ENCODE measurements at regions not wholly inside any gene's neighbourhood (a gene's known extent, or its start where the extent isn't known, plus 50 kb on each side); places are given as distances from the start of the nearest gene placed in this dataset.

DNA sequence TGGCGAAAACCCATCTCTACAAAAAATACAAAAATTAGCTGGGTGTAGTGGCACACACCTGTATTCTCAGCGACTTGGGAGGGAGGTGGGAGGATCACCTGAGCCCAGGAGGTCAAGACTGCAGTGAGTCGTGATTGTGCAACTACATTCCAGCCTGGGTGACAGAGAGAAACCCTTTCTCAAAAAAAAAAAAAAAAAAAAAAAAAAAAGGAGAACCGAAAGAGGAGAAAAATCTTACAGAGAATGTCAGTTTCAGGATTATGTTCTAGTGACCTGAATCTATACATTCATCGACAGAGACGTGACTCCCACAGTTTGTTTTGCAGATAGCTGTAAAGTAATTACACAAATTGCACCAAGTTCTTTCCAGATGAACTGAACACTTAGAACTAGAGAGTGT, 187.8 kb downstream of the FTCDNL1 start (continued):
- TF ChIP-seq RFX5 (IDR thresholded peaks at IDR 0.05; ENCODE audit: low read length) (no peak), JUND (IDR thresholded peaks at IDR 0.05) (no peak), TEAD4 (IDR thresholded peaks at IDR 0.05; ENCODE audit: borderline replicate concordance, insufficient read depth) (no peak)

DNA sequence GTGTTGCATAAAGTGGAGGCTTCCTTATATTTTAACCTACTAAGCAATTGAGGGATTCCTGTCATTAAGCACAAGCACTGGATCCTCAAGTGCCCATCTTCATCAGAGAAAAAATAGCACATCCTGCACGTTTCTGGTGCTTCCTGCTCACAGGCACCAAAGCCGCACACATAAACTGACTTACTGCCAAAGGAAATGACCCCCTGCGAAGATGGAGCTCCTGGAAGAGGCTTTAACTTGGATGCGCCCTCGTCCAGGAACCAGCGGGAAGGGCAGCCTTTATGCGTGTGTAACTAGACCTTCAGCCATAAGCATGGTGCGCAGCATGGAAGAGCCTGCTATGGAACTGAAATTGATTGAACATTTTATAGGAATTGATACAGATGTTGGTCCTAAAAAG, 188.7 kb downstream of the FTCDNL1 start:
- Histone ChIP-seq H3K9ac (no peak overlapping the region), H3F3A (replicated peaks; ENCODE audit: insufficient read depth) (no peaks in the 10 kb centered on the region), H3K36me3 (replicated peaks in 1 of 2; ENCODE audit: control insufficient read depth in 1 of 2, insufficient read depth in 2 of 2, low read length in 1 of 2) (no peaks in the 10 kb centered on the region), H4K20me1 (ENCODE audit: insufficient read depth) (no peaks in the 10 kb centered on the region), H3K79me2 (ENCODE audit: insufficient read depth) (no peaks in the 10 kb centered on the region), H3K4me3 (ENCODE audit: low read depth in 2 of 2, low read length in 1 of 2) (no peak overlapping the region), H2AFZ (ENCODE audit: low read depth) (no peak overlapping the region), H3K27me3 (ENCODE audit: insufficient read depth) (no peaks in the 10 kb centered on the region; the same call in 1 of the 2 replicates), H3K9me3 (no peaks in the 10 kb centered on the region), H3K4me1 (ENCODE audit: control insufficient read depth in 1 of 2, insufficient read depth in 2 of 2, low read depth in 1 of 2, low read length in 1 of 2) (no peaks in the 10 kb centered on the region; a peak in 2 of 4 replicates), H3K4me2 (no peak overlapping the region), H3K9me2 (no peaks in the 10 kb centered on the region), H3K27ac (ENCODE audit: low read depth in 2 of 2, low read length in 1 of 2) (no peak overlapping the region)
- 44% methylated on average over 8 of the region's 8 CpGs for WGBS (ENCODE audit: low lambda C conversion rate)
- TF ChIP-seq, protein P1, sequence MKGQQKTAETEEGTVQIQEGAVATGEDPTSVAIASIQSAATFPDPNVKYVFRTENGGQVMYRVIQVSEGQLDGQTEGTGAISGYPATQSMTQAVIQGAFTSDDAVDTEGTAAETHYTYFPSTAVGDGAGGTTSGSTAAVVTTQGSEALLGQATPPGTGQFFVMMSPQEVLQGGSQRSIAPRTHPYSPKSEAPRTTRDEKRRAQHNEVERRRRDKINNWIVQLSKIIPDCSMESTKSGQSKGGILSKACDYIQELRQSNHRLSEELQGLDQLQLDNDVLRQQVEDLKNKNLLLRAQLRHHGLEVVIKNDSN (IDR thresholded peaks at IDR 0.05; ENCODE audit: borderline replicate concordance, low read depth), result no peak
- TF ChIP-seq GABPA (IDR thresholded peaks at IDR 0.05; ENCODE audit: low read depth) (no peak), SMC3 (IDR thresholded peaks at IDR 0.05; ENCODE audit: low read depth, low read length) (no peak), POLR2AphosphoS5 (IDR thresholded peaks at IDR 0.05; ENCODE audit: low read depth, low read length) (no peak), NFIC (IDR thresholded peaks at IDR 0.05; ENCODE audit: borderline replicate concordance) (no peak), RFX5 (IDR thresholded peaks at IDR 0.05; ENCODE audit: low read length) (no peak), JUND (IDR thresholded peaks at IDR 0.05) (no peak)
- CTCF ChIA-PET, result no interaction called here
- DNase-seq, result no peak
- POLR2A ChIA-PET, result no interaction called here

DNA sequence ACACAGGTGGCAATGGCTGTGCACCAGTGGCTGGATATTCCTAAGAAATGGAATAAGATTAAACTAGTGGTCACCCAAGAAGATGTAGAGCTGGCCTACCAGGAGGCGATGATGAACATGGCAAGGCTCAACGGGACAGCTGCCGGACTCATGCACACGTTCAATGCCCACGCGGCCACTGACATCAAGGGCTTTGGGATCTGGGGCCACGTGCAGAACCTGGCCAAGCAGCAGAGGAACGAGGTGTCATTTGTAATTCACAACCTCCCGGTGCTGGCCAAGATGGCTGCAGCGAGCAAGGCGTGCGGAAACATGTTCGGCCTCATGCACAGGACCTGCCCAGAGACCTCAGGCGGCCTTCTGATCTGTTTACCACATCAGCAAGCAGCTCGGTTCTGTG, 190.8 kb downstream of the FTCDNL1 start:
- H3K36me3 ChIP-seq (replicated peaks in 1 of 2; ENCODE audit: control insufficient read depth in 1 of 2, insufficient read depth in 2 of 2, low read length in 1 of 2), result no peaks in the 10 kb centered on the region
- ChIA-PET CTCF (no interaction called here), POLR2A (no interaction called here)
- no peaks in the 10 kb centered on the region for H3K79me2 ChIP-seq (ENCODE audit: insufficient read depth)
- TF ChIP-seq MEF2A (IDR thresholded peaks at IDR 0.05; ENCODE audit: borderline replicate concordance, low read depth) (no peak), GABPA (IDR thresholded peaks at IDR 0.05; ENCODE audit: low read depth) (no peak), NRF1 (IDR thresholded peaks at IDR 0.05; ENCODE audit: low read depth, low read length) (no peak)
- TF ChIP-seq, protein P1 (IDR thresholded peaks at IDR 0.05; ENCODE audit: borderline replicate concordance, low read depth), result no peak
- H3K9me2 ChIP-seq, result no peaks in the 10 kb centered on the region
- H3K27me3 ChIP-seq (ENCODE audit: insufficient read depth), result no peaks in the 10 kb centered on the region; the same call in 1 of the 2 replicates
- no peak overlapping the region for H2AFZ ChIP-seq (ENCODE audit: low read depth)
- no peak overlapping the region for H3K27ac ChIP-seq (ENCODE audit: low read depth in 2 of 2, low read length in 1 of 2)
- no peak overlapping the region for H3K9ac ChIP-seq
- 82% methylated on average over 15 of the region's 15 CpGs for WGBS (ENCODE audit: low lambda C conversion rate)
- DNase-seq, result no peak
- no peak overlapping the region for H3K4me3 ChIP-seq (ENCODE audit: low read depth in 2 of 2, low read length in 1 of 2)
- no peaks in the 10 kb centered on the region for H4K20me1 ChIP-seq (ENCODE audit: insufficient read depth)
- H3F3A ChIP-seq (replicated peaks; ENCODE audit: insufficient read depth), result no peaks in the 10 kb centered on the region
- no peaks in the 10 kb centered on the region; a peak in 2 of 4 replicates for H3K4me1 ChIP-seq (ENCODE audit: control insufficient read depth in 1 of 2, insufficient read depth in 2 of 2, low read depth in 1 of 2, low read length in 1 of 2)
- H3K9me3 ChIP-seq, result no peaks in the 10 kb centered on the region
- H3K4me2 ChIP-seq, result no peak overlapping the region

Measured in SK-N-SH (cell line).